CD4-positive, alpha-beta T cell treated with Interleukin-17A for 1 hour (primary cell): ENCODE measurements at regions not wholly inside any gene's neighbourhood (a gene's known extent, or its start where the extent isn't known, plus 50 kb on each side); places are given as distances from the start of the nearest gene placed in this dataset.

Source experiments
- DNase-seq: peaks from one replicate; pipeline ENCODE4 v3.0.0-alpha.2; 2020

- DNase-seq, result no peak
These were observed 379.8 kb downstream of the TSN start for GRCh38 chr2:122135021-122135937.

- DNase-seq, result peak; percentile 13
These were observed 380.6 kb downstream of the TSN start for GRCh38 chr2:122136056-122136455.

GRCh38 chr2:122138561-122138960 is 383.1 kb downstream of the TSN start:
- DNase-seq, result no peak

GRCh38 chr2:122139739-122140420 is 384.4 kb downstream of the TSN start:
- no peak for DNase-seq

DNA sequence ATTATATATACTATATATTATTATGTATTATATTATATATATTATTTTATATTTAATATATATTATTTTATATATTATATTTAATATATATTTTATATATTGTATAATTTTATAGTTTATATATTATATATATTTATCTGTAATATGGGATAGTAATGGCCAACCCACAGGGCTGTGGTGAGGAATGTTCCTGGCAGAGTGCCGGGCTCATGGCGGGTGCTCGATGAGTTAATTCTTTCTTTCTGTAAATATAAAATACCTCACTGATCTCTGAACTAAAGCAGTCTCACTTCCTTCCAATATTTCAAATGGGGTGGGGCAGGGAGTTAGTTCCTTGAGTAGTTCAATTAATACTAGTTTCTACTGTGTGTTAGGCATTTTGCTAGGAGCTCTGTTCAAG is 389.4 kb downstream of the TSN start:
- DNase-seq, result no peak

DNA sequence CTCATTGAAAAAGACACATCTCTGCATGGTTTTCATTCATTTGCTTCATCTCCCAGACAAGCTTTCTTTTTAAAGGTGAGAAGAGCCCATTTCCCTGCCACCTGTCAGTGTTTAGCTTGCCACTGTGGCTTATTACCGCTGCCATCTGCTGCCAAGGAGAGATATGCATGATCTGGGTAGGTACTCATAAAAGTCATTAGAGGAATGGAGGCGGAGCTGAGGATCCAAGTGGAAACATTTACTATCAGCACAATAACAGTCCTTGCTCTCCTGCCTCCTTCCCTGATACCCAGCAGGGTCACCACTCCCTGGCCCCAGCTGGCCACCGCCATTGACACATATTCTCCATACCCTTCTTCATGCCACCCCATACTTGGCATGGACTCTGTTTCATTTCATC is 390.4 kb downstream of the TSN start:
- DNase-seq, result no peak

DNA sequence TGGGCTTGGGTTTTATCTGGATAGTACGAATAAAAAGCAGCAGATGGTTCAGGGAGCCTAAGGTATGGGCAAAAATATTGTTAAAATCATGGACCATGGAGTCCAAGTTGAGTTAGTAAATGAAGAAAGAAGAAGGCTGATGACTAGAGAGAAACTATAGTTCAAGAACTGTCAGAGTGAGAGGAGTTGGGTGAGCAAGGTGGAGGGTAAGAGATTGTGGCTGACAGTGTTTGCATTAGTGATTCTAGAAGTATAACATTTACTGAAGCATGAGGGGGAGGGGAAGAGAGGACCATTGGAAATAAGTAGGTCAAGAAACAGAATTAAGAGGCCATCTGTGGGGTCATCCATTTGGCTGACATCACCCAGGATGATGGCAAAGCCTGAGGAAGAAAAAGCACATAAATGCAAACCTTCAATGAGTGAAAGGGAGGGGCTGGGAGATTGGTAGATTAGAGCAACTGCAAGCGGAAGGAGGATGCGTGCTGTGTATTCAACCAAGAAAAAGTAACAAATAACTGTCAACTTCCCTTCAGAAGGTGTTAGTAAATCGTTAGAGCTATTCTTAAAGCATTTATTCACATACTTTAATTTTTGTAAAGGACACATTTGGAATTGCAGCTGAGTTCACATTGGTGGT is 392.8 kb downstream of the TSN start:
- no peak for DNase-seq

GRCh38 chr2:122150524-122151280 is 395.3 kb downstream of the TSN start:
- no peak for DNase-seq

GRCh38 chr2:122152571-122152970 is 397.1 kb downstream of the TSN start:
- no peak for DNase-seq

DNA sequence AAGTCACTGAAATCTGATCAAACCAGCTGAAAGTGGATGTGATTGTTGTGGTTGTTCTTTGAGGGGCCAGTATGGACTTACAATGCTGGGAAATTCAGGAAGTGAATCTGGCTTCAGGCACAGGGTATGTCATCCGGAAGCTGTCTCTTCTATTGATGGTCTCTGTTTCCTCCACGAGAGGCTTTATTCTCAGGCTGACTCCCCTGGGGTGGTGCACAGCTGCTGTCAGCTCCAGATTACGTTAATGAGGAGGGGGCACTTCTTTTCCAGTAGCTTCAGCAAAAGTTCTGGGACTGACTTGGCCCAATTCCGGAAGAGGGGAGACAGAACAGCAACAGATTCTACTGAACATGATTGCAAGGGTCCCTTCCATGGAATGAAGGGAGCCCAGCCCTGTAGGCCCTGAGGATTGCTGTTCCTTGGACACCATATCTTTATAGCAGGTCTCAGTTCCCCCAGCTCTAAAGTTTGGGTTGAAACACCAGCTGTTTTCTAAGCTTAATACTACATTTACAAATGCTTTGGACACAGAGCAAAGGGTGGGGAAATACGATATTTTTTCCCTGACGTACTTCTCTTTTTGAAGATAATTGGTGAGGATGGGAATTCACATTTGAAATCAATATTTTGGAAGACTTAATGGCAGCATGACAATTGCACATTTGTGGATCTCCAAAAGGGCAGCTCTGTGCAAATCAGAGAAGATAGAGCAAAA is 400.9 kb downstream of the TSN start:
- DNase-seq, result no peak

GRCh38 chr2:122157158-122157557 is 401.7 kb downstream of the TSN start:
- no peak for DNase-seq

GRCh38 chr2:122163617-122164016 is 408.2 kb downstream of the TSN start:
- no peak for DNase-seq

- DNase-seq, result no peak
These were observed 409.5 kb downstream of the TSN start for GRCh38 chr2:122164964-122165363.

DNA sequence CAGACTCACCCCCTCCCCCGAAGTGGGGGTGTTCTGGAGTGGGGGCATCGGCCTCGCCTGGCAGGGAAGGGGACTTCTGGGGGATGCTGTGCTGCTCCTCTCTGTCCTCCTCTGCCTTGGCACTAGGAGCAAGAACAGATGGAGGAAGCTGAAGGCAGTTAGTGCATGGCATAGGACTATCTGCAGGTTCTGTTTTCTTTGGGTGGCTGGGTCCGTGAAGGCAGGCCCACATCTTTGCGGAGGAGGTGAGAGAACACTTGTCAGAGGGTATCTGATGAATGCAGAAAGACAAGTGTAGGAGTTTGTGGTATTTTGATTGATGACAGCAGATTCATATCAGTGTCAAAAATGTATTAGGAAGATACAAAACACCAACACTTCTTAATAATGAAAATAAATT is 411.4 kb downstream of the TSN start:
- DNase-seq, result no peak

DNA sequence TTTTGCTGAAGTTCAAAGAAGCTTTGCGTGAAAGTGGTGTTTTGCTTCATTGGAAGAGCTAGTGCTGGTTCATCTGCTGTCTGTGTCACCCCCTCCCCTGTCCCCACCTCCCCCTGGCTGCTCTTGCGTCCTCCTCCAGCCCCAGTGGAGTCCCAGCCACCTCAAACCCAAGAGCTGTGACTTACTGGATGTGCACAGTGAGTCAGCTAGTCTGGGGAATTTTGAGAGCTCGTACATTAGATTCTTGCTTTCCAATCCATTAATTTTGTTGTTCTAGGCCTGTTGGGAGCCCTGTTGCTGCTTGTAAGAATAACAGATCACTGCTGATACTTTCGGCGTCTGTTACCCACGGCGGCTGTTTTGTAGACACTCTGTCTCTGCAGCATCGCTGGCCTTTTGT is 412.1 kb downstream of the TSN start:
- no peak for DNase-seq

DNA sequence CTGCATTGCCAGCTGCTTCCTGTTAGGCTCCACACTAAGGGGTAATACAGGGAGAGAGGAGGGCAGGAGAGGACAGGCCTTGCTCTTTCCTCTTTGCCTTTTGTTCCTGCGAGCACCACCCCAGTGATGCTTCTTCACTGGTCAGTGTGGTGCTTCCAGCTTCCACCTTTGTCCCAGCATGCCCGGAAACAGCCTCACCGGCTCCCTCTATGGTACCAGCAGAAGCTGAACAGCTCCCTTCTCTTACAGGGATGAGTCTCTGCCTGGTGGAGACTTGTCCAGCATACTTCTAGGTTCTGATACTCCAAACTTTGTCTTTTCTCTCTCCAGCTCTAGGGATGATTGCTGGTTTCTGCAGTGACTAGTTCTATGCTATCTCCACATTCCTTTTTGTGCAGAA is 413.3 kb downstream of the TSN start:
- no peak for DNase-seq

- DNase-seq, result no peak
These were observed 417.4 kb downstream of the TSN start for GRCh38 chr2:122172812-122173211.

- no peak for DNase-seq
These were observed 418.6 kb downstream of the TSN start for GRCh38 chr2:122174061-122174460.

GRCh38 chr2:122179492-122180165 is 424.2 kb downstream of the TSN start:
- no peak for DNase-seq

DNA sequence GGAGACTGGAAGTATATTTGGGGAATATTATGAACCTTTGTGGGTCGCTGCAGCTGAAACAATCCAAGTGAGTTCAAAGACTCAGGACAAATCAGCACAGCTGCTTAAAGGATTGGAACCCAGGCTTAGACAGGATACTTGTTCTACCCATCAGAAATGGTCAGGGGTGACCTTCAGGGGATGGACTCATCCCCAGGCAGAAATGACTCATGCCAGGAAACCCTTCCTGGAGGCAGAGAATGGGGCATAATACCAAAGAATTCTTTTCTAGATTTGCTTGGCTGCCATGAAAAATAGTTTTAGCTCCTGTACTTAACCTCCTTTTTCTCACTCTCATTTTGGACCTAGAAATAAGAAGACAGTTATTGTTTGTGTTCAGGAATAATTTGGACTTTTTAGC is 425.5 kb downstream of the TSN start:
- no peak for DNase-seq

GRCh38 chr2:122182616-122183355 is 427.3 kb downstream of the TSN start:
- no peak for DNase-seq
